ENCODE measurements at regions not wholly inside any gene's neighbourhood (a gene's known extent, or its start where the extent isn't known, plus 50 kb on each side); places are given as distances from the start of the nearest gene placed in this dataset.

- no peak for TF ChIP-seq CTCF (IDR thresholded peaks at IDR 0.05)
- no peak for TF ChIP-seq EP300 (IDR thresholded peaks at IDR 0.05; ENCODE audit: low read depth)
- TF ChIP-seq POLR2AphosphoS5 (IDR thresholded peaks at IDR 0.05), result no peak
Measured at GRCh38 chr2:212770240-212770639, 231.6 kb upstream of the ERBB4 start.

All from transverse colon (tissue), 4 donors.